ENCODE measurements at regions not wholly inside any gene's neighbourhood (a gene's known extent, or its start where the extent isn't known, plus 50 kb on each side); places are given as distances from the start of the nearest gene placed in this dataset.

GRCh38 chr9:13646500-13647021 lies 367.1 kb upstream of the MPDZ start (continued):
- TF ChIP-seq EZH2phosphoT487 (IDR thresholded peaks at IDR 0.05; ENCODE audit: unreplicated experiment) (no peak), EZH2 (IDR thresholded peaks at IDR 0.05; ENCODE audit: low read depth, unreplicated experiment) (no peak), NANOG (IDR thresholded peaks at IDR 0.05; ENCODE audit: borderline replicate concordance) (no peak), ZNF114 (CRISPR knock-in tag; IDR thresholded peaks at IDR 0.05) (no peak), CREB1 (CRISPR knock-in tag; IDR thresholded peaks at IDR 0.05; ENCODE audit: low read depth) (no peak)

- H3K4me2 ChIP-seq: no peak overlapping the region
- Mint-ChIP-seq H3K36me3 (ENCODE audit: low read depth) (no peaks in the 10 kb centered on the region), H3K9me3 (peaks cover 8% of the 10 kb centered on the region; the same call in 1 of the 3 replicates), H3K4me1 (no peaks in the 10 kb centered on the region), H3K27me3 (ENCODE audit: insufficient read depth, low read depth, poor library complexity) (no peaks in the 10 kb centered on the region), H3K4me3 (no peak overlapping the region), H3K27ac (no peak overlapping the region)
- H3K36me3 ChIP-seq (ENCODE audit: insufficient read depth): no peaks in the 10 kb centered on the region
- H4K20me1 ChIP-seq (replicated peaks; ENCODE audit: insufficient read depth): no peaks in the 10 kb centered on the region
- no peak for TF ChIP-seq ZNF331 (CRISPR knock-in tag; IDR thresholded peaks at IDR 0.05; ENCODE audit: low read depth)
- no peak for TF ChIP-seq CTCF (conservative IDR thresholded peaks at IDR 0.05; ENCODE audit: low read depth in 2 of 2)
- TF ChIP-seq ZNF462 (CRISPR knock-in tag; IDR thresholded peaks at IDR 0.05): no peak
- TF ChIP-seq EZH2 (IDR thresholded peaks at IDR 0.05; ENCODE audit: low read depth, unreplicated experiment): no peak
- TF ChIP-seq EZH2phosphoT487 (IDR thresholded peaks at IDR 0.05; ENCODE audit: unreplicated experiment): no peak
- no peak for TF ChIP-seq REST (IDR thresholded peaks at IDR 0.05; ENCODE audit: unreplicated experiment)
- no peak for TF ChIP-seq ZNF114 (CRISPR knock-in tag; IDR thresholded peaks at IDR 0.05)
- TF ChIP-seq POLR2AphosphoS5 (IDR thresholded peaks at IDR 0.05; ENCODE audit: low read depth): no peak
- TF ChIP-seq NANOG (IDR thresholded peaks at IDR 0.05; ENCODE audit: borderline replicate concordance): no peak
- no peak for TF ChIP-seq CREB1 (CRISPR knock-in tag; IDR thresholded peaks at IDR 0.05; ENCODE audit: low read depth)
- TF ChIP-seq ETS1 (IDR thresholded peaks at IDR 0.05): no peak
- no peak for TF ChIP-seq STAT1 (IDR thresholded peaks at IDR 0.05; ENCODE audit: unreplicated experiment)
- TF ChIP-seq JUNB (IDR thresholded peaks at IDR 0.05; ENCODE audit: unreplicated experiment): no peak
- H3K27me3 ChIP-seq (ENCODE audit: insufficient read depth): no peaks in the 10 kb centered on the region
- no peaks in the 10 kb centered on the region for H3F3A ChIP-seq (replicated peaks; ENCODE audit: low read depth)
- H3K27ac ChIP-seq (ENCODE audit: low read depth): no peak overlapping the region
- no peaks in the 10 kb centered on the region for H3K4me1 ChIP-seq (ENCODE audit: insufficient read depth)
- H3K79me2 ChIP-seq (replicated peaks; ENCODE audit: insufficient read depth): no peaks in the 10 kb centered on the region
- no peaks in the 10 kb centered on the region for H3K9me2 ChIP-seq (ENCODE audit: insufficient read depth)
- no peak overlapping the region for H3K4me3 ChIP-seq
- H2AFZ ChIP-seq: no peak overlapping the region
- no peak for ATAC-seq
- DNase-seq (ENCODE audit: low spot score): no peak
These were observed 366.1 kb upstream of the MPDZ start for GRCh38 chr9:13645557-13645956.

Measured in GM23338 (cell line).